Neural cell (in vitro differentiated cells): ENCODE measurements at regions not wholly inside any gene's neighbourhood (a gene's known extent, or its start where the extent isn't known, plus 50 kb on each side); places are given as distances from the start of the nearest gene placed in this dataset.
A peak's percentile ranks its signal among the peaks of the same experiment; 100 is the strongest.

Experiments
- H2AFZ ChIP-seq: fragments of 200-600, 300-800 bp; sonication (generic), shearing (Covaris generic); 2 replicates; pipeline ENCODE4 v1.6.0; 2014; ENCODE audit warnings: low read depth, mild to moderate bottlenecking, antibody characterized with exemption, low read length, moderate library complexity
- H3F3A ChIP-seq: fragments of 200-600 bp; shearing (Covaris generic); 2 replicates; pipeline ENCODE4 v1.6.1; 2016; ENCODE audit warnings: mild to moderate bottlenecking, moderate library complexity, mixed read lengths, antibody characterized with exemption, low read length; ENCODE audit not compliant: insufficient read depth, poor library complexity, severe bottlenecking
- H3K27ac ChIP-seq: fragments of 200-600, 300-800 bp; sonication (generic), shearing (Covaris generic); 2 replicates; pipeline ENCODE4 v1.5.1; 2014; ENCODE audit warnings: mild to moderate bottlenecking, low read length, moderate library complexity
- H3K27me3 ChIP-seq: fragments of 300-800, 200-600 bp; sonication (generic), shearing (Covaris generic); 2 replicates; pipeline ENCODE4 v1.6.0; 2014; ENCODE audit warnings: mild to moderate bottlenecking, low read depth, low read length, moderate library complexity; ENCODE audit not compliant: insufficient read depth
- H3K36me3 ChIP-seq: fragments of 300-800, 200-600 bp; sonication (generic), shearing (Covaris generic); 2 replicates; pipeline ENCODE4 v1.5.1; 2014; ENCODE audit warnings: mild to moderate bottlenecking, antibody characterized with exemption, low read length, moderate library complexity; ENCODE audit not compliant: insufficient read depth
- H3K4me2 ChIP-seq: fragments of 300-800, 200-600 bp; sonication (generic), shearing (Covaris generic); 2 replicates; pipeline ENCODE4 v1.6.0; 2014; ENCODE audit warnings: mild to moderate bottlenecking, low read length
- H3K4me3 ChIP-seq: fragments of 300-800, 200-600 bp; sonication (generic), shearing (Covaris generic); 2 replicates; pipeline ENCODE4 v1.5.1; 2014; ENCODE audit warnings: mild to moderate bottlenecking, low read length, moderate library complexity
- H3K79me2 ChIP-seq: fragments of 200-600 bp; shearing (Covaris generic); replicated peaks from 2 replicates; pipeline ENCODE4 v1.6.0; 2014; ENCODE audit warnings: mild to moderate bottlenecking, low read length, moderate library complexity; ENCODE audit not compliant: insufficient read depth
- H3K9ac ChIP-seq: fragments of 300-800, 200-600 bp; sonication (generic), shearing (Covaris generic); 2 replicates; pipeline ENCODE4 v1.6.1; 2016; ENCODE audit warnings: mild to moderate bottlenecking, low read length, mixed read lengths
- H3K9me2 ChIP-seq: fragments of 200-600 bp; shearing (Covaris generic); 2 replicates; pipeline ENCODE4 v1.6.1; 2016; ENCODE audit warnings: mild to moderate bottlenecking, low read length, mixed read lengths; ENCODE audit not compliant: insufficient read depth
- H3K9me3 ChIP-seq: fragments of 200-600, 300-800 bp; sonication (generic), shearing (Covaris generic); 2 replicates; pipeline ENCODE4 v1.6.1; 2016; ENCODE audit warnings: mild to moderate bottlenecking, mixed run types, low read length, moderate library complexity, mixed read lengths
- H4K20me1 ChIP-seq: fragments of 200-600 bp; shearing (Covaris generic); 2 replicates; pipeline ENCODE4 v1.6.1; 2016; ENCODE audit warnings: mild to moderate bottlenecking, mixed run types; ENCODE audit not compliant: insufficient read depth
- CTCF ChIP-seq: fragments of 450-650 bp; IDR thresholded peaks from 2 replicates; pipeline ENCODE4 v1.5.1; 2014; ENCODE audit warnings: antibody characterized with exemption, mild to moderate bottlenecking, moderate library complexity; ENCODE audit not compliant: poor library complexity, severe bottlenecking
- EP300 ChIP-seq: fragments of 450-650 bp; conservative IDR thresholded peaks from 2 replicates; pipeline ENCODE4 v1.6.1; 2014; ENCODE audit warnings: antibody characterized with exemption, mild to moderate bottlenecking, moderate library complexity; ENCODE audit not compliant: poor library complexity, severe bottlenecking
- EZH2 ChIP-seq: fragments of 200-600, 300-800 bp; shearing (Covaris generic), sonication (generic); IDR thresholded peaks from 2 replicates; pipeline ENCODE4 v1.6.1; 2014; ENCODE audit warnings: antibody characterized with exemption, low read length, borderline replicate concordance, mild to moderate bottlenecking; ENCODE audit not compliant: insufficient read depth, poor library complexity, severe bottlenecking
- MXI1 ChIP-seq: fragments of 450-650 bp; conservative IDR thresholded peaks from 2 replicates; pipeline ENCODE4 v1.6.1; 2014; ENCODE audit warnings: antibody characterized with exemption, mild to moderate bottlenecking; ENCODE audit not compliant: poor library complexity, severe bottlenecking
- POLR2AphosphoS5 ChIP-seq: IDR thresholded peaks from 2 replicates; pipeline ENCODE4 v1.6.1; 2012
- RAD21 ChIP-seq: fragments of 450-650 bp; conservative IDR thresholded peaks from 2 replicates; pipeline ENCODE4 v1.6.1; 2014; ENCODE audit warnings: antibody characterized with exemption, mild to moderate bottlenecking, moderate library complexity
- REST ChIP-seq: IDR thresholded peaks from 2 replicates; pipeline ENCODE4 v1.6.1; 2012; ENCODE audit warnings: borderline replicate concordance
- SMC3 ChIP-seq: fragments of 450-650 bp; conservative IDR thresholded peaks from 2 replicates; pipeline ENCODE4 v1.6.1; 2014; ENCODE audit warnings: antibody characterized with exemption, mild to moderate bottlenecking, moderate library complexity; ENCODE audit not compliant: poor library complexity
- TAF1 ChIP-seq: IDR thresholded peaks from 2 replicates; pipeline ENCODE4 v1.6.1; 2012; ENCODE audit warnings: low read depth

- TF ChIP-seq EP300 = no peak
These were observed 106.7 kb upstream of the CPEB4 start (continued) for GRCh38 chr5:173781432-173781815.

- no peaks in the 10 kb centered on the region for H4K20me1 ChIP-seq
- H3K9me3 ChIP-seq = no peaks in the 10 kb centered on the region
- H3K9me2 ChIP-seq = no peaks in the 10 kb centered on the region
- H3K36me3 ChIP-seq = no peaks in the 10 kb centered on the region
- no peaks in the 10 kb centered on the region for H3K27me3 ChIP-seq
- no peak overlapping the region for H3K9ac ChIP-seq
- no peak overlapping the region for H3K27ac ChIP-seq
- H3K4me3 ChIP-seq = no peak overlapping the region
- no peak overlapping the region for H3K4me2 ChIP-seq
- H3K79me2 ChIP-seq = no peaks in the 10 kb centered on the region
- H2AFZ ChIP-seq = no peak overlapping the region
- H3F3A ChIP-seq = no peaks in the 10 kb centered on the region
- no peak for TF ChIP-seq CTCF
- TF ChIP-seq EP300 = no peak
- TF ChIP-seq POLR2AphosphoS5 = no peak
- no peak for TF ChIP-seq RAD21
- no peak for TF ChIP-seq MXI1
- no peak for TF ChIP-seq SMC3
- no peak for TF ChIP-seq TAF1
- no peak for TF ChIP-seq REST
- no peak for TF ChIP-seq EZH2
These were observed 106.1 kb upstream of the CPEB4 start for GRCh38 chr5:173781816-173782670.

GRCh38 chr5:173782671-173783101, 105.5 kb upstream of the CPEB4 start:
- H3F3A ChIP-seq = no peaks in the 10 kb centered on the region
- H3K27ac ChIP-seq = no peak overlapping the region
- no peaks in the 10 kb centered on the region for H3K36me3 ChIP-seq
- no peaks in the 10 kb centered on the region for H3K9me2 ChIP-seq
- no peaks in the 10 kb centered on the region for H3K79me2 ChIP-seq
- H3K4me2 ChIP-seq = no peak overlapping the region
- TF ChIP-seq MXI1 = no peak
- TF ChIP-seq SMC3 = peak; percentile 16
- peak; percentile 50 for TF ChIP-seq POLR2AphosphoS5
- H3K9ac ChIP-seq = no peak overlapping the region
- no peak overlapping the region for H2AFZ ChIP-seq
- H3K27me3 ChIP-seq = no peaks in the 10 kb centered on the region
- H4K20me1 ChIP-seq = no peaks in the 10 kb centered on the region
- H3K9me3 ChIP-seq = no peaks in the 10 kb centered on the region
- H3K4me3 ChIP-seq = no peak overlapping the region
